HG03378 (cell line): ENCODE measurements at regions not wholly inside any gene's neighbourhood (a gene's known extent, or its start where the extent isn't known, plus 50 kb on each side); places are given as distances from the start of the nearest gene placed in this dataset.
"Not testable (repeated sequence)": the region's sequence is repeated elsewhere in the genome, so short reads cannot be mapped to it uniquely, and the experiment has no call there.

Source experiments
- ATAC-seq: cut with Tn5 transposase; IDR thresholded peaks from one replicate; pipeline ENCODE4 v1.9.1; 2021; ENCODE audit warnings: mild to moderate bottlenecking, moderate library complexity; ENCODE audit not compliant: unreplicated experiment

DNA sequence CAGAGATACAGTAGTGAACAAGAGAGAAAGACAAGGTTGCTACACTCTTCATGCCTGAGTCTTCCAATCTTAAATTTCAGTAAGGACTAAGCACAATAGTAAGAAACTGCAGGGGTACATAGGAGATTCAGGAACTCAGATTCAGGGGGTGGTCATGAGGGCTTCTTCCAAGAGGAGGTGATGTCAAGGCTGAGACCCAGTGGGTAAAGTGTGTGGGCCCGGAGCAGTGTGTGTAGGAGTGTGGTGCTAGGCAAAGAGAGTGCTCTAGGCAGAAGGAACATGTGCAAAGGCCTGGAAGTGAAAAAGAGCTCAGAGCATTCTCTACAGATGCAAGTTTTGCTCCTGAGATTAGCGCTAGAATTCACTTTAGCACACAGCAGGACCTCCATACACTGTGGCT is 102.9 kb upstream of the SPATA12 start:
- ATAC-seq, result no peak

DNA sequence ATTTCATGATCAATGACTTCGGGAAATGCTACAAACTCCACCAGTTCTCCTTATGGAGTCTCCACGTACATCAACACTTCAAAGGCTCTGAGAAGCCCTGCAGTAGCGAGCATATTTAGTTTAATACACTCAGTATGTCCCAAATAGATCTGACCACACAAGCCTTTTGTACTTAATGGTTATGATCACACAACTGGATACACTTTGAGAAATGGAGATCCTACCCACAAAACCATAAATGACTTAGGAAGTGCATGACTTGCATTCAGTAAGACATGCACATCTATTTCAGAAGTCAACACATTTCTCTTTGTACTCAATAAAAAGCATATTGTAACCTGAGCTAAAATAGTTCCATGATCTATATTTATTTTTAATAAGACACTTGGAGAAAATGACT is 103.6 kb upstream of the SPATA12 start:
- no peak for ATAC-seq

DNA sequence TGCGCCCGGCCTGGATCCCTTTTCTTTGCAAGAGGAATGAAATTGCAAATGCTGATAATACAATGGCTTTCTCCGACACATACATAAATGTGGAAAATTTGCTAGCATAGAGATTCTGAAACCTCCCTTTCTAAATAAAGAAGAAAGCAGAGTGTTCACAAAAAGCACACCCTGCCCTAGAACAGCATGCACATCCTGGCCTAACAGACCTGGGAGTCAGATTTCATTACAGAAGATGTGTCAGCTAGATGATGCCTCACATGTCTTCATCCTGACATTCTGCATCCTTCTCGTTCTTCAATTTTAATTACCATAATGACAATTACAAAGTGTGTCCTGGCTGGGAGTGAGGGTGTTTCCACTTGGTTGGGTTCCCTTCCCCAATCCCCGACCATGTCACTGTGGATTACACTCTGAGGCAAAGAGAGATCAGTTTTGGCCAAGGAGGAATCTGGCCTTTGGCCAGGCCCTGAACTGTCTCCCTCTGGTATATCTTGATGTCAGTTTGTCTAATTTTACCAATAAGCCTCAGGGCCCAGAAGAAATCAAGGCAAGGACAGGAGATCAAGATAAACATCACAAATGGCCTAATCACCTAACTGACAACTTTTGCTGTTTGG is 104.9 kb upstream of the SPATA12 start:
- ATAC-seq, result no peak

DNA sequence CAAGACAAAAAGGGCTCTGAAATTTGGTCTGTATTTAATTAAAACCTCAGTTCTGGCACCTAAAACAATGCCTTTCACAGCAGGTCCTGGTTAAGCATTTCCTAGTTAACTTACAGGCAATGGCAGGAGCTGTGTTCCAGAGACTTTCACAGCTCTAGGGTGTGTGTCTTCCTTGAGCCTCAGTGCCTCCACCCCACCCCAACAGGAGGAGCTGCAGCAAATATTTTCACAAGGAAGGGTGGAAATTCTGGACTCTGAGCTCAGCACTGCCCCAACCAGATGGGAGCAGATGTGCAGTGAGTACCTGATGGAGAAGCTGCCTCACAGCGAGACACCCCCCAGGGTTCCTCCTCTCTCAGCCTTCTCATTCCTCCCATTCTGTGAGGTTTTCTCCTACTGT is 106.3 kb upstream of the SPATA12 start:
- ATAC-seq, result no peak

DNA sequence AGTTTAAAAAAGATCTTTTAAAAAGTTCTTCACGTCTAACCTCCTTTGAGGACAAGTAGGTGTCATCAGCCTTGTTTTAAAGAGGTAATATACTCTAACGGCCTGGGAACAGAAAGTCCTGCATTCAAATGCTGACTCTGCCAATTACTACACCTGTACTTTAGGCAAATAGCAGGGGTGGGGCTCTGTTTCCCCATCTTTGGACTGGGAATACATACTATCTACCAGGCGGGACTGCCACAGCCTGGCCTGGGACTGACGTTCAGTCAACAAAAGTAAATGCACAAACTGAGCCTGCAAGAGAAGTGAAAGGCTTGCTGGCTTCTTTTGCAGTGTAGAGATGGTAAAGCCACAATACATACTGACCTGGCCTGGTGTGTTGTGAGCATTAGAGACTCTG is 107.6 kb upstream of the SPATA12 start:
- ATAC-seq, result no peak

DNA sequence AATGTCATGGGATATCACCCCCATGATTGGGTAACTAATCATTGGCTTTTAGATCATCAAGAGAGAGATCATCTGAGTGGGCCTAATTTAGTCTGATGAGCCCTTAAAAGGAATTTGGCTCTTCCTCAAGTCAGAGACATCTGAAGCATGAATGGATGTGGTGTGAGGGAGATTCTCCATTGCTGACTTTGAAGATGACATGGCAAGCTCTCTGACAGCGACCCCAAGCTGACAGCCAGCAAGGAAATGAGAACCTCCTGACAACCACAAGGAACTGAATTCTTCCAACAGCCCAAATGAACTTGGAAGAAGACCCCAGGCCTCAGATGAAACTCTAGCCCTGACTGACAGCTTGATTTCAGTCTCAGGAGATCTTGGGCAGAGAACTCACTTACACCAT is 108.4 kb upstream of the SPATA12 start:
- no peak for ATAC-seq

DNA sequence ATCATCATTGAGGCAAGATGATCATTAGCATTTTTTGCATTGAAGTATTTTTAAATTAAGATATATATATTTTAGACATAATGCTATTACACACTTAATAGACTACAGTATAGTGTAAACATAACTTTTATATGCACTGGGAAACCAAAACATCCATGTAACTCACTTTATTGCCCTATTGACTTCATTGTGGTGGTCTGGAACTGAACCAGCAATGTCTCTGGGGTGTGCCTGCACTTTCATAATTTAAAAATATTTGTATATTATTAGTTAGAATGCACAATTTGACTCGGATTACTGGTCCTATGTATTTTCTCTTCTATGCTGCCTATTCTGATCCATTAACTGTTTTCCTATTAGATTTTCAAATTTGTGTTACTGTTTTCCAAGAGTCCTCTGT is 109.1 kb upstream of the SPATA12 start:
- ATAC-seq, result no peak

DNA sequence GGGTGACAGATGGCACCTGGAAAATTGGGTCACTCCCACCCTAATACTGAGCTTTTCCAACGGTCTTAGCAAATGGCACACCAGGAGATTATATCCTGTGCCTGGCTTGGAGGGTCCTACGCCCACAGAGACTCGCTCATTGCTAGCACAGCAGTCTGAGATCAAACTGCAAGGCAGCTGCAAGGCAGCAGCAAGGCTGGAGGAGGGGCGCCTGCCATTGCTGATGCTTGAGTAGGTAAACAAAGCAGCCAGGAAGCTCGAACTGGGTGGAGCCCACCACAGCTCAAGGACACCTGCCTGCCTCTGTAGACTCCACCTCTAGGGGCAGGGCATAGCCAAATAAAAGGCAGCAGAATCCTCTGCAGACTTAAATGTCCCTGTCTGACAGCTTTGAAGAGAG is 115.1 kb upstream of the SPATA12 start:
- not testable (repeated sequence) for ATAC-seq

DNA sequence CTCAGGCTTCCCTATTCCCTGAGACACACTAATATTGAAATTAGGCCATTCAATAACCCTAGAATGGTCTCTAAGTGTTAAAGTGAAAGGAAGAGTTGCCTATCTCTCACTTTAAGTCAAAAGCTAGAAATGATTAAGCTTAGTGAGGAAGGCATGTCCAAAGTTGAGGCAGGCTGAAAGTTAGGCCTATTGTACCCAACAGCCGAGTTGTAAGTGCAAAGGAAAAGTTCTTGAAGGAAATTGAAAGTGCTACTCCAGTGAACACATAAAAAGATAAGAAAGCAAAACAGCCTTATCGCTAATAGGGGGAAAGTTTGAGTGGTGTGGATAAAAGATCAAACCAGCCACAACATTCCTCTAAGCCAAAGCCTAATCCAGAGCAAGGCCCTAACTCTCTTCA is 117.9 kb upstream of the SPATA12 start:
- no peak for ATAC-seq

DNA sequence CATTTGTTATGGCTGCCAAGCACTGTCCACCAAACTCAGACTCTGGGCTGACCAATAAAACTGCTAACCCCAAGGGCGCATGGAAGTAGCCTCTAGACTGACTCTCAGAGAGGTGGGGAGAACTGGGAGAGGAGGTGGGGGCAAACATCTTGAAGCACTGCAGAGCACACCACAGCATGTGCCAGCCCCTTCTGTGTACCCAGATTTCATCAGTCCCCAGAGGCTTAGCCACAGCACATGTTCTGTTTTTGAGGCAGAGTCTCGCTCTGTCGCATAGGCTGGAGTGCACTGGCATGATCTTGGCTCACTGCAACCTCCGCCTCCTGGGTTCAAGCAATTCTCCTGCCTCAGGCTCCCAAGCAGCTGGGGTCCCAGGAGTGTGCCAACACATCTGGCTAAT is 119.5 kb upstream of the SPATA12 start:
- ATAC-seq, result no peak

DNA sequence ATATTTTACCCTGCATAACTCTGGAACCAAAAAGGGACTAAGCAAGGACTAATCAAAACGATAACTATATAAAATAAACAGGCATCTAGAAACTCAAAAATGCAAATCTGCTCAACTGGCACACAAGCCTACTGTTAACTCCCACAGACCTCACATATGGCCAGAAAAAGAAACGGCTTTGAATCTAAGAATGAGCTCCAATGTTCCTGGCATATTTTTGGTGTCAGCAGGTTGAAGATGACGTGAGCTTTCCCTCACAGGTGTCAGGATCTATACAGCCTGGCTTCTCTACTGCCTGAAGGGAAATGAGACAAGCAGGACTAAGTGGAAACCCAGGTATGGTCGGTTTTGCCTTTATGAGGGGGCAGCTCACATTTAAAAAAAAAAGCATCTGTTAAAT is 120.1 kb upstream of the SPATA12 start:
- ATAC-seq, result no peak

DNA sequence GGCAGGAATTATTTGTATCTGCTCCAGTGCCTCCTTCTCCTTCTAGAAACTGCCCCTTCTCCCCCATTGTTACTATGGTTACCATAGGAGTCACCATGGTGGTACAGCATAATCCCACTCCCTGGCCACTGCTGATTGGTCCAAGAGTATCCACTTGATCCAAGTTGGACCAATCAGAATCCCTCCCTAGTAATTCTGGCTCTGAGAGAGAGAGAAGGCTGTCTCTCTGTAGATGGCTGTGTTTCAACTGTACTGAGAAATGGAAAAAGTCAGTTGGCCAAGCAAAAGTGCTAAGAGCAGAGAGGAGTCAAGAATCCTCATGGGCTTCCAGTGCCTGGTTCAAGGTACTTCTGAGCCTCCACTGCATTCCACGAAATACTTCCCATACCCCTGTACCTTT is 120.6 kb upstream of the SPATA12 start:
- no peak for ATAC-seq

DNA sequence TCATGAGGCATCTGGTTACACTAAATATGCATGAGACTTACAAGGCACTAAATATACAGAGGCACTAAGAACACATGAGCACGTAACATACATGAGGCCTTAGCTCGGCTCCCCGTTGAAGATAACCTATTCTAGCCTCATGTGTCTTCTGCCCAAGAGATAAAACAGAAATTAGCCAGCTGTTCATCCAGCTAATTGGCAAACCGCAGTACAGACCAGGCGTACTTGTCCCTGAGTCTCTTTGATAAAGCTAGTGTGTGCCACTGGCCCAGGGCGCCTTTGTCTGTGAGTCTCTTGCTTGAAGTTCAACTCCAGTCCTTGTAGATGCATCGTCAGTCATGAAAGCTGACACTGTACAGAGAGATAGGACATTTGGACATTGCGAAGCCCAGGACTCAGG is 121.9 kb upstream of the SPATA12 start:
- no peak for ATAC-seq

DNA sequence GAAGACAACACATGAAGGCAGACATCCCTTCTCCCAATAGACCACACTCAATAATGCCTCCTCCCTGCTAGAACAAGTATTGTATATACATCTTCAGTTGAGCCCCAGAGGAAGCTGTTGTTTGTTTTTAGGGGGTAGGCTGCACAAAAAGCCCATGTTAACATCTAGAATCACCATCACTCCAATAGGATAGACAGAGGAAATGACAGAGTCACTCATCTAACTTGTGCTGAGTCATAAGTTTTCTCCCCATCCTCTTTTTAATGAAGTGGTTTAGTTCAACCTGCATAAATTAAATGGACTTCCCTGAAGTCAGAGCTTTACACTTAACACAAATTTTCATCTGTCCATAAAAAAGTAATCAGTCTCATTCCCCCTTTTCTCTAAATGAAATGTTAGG is 122.9 kb upstream of the SPATA12 start:
- no peak for ATAC-seq

DNA sequence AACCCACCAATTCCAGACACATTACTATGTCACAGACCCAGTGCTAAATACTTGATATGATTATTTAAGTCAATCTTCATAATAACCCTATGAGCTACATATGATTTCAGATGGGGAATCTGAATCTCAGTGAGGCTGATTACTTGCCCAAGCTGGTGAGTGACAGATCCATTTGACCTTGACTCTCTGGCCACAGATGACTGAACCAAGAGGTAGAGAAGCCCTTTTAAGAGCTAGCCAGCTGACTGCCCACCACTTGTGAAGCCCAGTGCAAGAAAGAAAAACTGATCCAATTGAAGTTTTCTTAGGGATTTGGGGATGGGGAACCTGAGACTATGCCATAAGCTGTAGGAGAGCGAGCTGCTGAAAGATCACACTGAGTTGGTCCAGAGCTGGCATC is 124.7 kb upstream of the SPATA12 start:
- no peak for ATAC-seq

DNA sequence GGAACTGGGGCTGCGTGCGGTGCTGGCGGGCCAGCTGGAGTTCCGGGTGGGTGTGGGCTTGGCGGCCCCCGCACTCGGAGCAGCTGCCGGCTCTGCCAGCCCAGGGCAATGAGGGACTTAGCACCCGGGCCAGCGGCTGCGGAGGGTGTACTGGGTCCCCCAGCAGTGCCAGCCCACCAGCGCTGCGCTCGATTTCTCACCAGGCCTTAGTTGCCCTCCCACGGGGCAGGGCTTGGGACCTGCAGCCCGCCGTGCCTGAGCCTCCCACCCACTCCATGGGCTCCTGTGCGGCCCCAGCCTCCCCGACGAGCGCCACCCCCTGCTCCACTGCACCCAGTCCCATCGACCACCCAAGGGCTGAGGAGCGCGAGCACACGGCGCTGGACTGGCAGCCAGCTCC is 126.0 kb upstream of the SPATA12 start:
- not testable (repeated sequence) for ATAC-seq

DNA sequence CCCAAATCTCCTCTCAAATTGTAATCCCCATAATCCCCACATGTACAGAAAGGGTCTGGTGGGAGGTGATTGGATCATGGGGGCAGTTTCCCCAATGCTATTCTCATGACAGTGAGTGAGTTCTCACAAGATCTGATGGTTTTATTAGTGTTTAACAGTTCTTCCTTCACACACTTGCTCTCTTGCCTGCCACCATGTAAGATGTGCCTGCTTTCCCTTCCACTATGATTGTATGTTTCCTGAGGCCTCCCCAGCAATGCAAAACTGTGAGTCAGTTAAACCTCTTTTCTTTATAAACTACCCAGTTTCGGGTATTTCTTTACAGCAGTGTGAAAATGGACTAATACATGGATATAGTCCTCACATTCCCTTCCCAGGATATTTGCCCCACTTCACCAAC is 126.7 kb upstream of the SPATA12 start:
- no peak for ATAC-seq

DNA sequence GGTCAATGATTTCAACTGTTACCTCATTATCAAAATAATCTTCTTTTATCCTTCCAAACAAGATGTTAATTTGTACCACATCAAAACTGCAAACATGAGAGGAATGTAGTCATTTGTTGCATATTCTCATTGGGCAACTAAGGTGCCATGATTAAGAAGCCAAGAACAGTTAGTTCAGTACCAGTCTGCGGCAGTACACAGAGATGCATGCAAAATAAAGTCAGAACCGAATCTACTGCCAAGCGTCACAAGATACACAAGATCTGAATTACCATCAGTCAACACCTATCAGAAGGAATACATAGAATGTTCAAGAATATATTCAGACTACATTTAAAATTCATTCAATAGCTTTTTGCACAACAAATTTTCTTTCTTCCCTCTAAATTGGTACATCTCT is 127.6 kb upstream of the SPATA12 start:
- ATAC-seq, result no peak

DNA sequence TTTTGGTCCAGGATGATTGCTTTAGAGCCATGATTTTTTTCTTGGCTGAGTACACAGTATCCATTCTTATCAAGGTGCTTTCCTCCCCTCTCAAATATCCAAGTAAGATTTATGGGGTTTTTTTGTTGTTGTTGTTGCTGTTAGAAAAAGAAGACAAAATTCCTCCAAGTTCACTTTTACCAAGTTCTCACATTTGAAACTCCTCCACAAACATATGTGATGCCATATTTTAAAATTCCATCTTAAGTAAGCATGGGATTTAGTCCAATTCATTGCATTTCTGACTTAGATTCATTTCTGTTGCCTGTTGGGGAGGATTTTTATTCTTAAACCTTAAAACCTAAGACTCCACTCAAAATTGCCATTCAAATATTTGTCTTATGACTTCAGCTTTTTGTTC is 128.6 kb upstream of the SPATA12 start:
- no peak for ATAC-seq

DNA sequence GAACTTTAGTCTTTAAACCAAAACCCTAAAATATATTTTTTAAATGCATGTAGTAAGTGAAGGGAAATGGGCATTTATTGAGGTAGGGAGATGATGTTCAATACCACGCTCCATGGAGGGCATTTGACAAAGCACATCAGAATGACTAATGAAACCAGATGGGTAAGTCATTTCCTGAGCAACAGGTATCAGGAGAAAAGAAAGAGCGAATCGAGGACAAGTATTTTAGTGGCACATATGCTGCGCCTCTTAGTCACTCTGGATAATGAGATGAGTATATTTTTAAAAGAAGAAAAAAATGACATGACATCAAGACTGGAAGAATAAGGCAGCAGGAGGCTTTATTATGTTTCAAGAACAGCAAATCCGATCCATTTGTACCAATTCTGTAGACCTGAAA is 129.0 kb upstream of the ARHGEF3 start:
- ATAC-seq, result no peak

DNA sequence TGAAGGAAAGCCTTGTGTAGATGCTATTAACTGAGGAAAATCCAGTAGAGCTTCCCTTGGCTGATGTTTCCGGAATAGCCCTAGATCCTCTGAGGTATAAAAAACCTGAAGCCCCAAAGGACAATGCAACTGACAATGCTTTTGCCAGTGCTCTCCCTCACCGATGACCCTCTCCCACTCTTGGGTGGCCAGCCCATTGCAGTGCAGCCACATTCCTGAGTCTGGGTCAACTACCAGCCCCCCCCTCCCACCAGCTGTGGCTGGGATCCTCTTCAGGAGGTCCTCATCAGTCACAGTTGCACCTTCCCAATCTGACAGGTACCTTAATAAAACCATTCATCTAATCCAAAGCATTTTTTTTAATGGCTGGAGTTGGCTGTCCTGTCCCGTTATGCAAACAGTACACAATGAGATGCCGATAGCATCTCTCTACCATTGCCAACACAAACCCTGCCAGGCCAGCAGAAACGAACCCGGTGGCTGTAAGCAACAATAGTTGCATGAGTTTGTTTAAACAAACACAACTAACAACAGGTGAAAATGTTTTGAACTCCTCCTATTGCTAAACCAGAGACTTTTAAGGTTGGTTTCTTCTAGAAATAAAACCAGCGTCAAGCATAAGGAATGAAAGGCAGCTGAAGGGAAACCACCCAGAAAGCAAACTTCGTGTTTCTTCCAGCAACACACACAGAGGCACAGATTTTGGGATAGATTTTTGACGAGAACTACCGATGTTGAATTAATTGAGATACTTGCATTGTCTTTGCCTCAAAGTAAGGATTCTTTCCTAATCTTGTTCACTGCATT is 128.3 kb upstream of the ARHGEF3 start:
- no peak for ATAC-seq

DNA sequence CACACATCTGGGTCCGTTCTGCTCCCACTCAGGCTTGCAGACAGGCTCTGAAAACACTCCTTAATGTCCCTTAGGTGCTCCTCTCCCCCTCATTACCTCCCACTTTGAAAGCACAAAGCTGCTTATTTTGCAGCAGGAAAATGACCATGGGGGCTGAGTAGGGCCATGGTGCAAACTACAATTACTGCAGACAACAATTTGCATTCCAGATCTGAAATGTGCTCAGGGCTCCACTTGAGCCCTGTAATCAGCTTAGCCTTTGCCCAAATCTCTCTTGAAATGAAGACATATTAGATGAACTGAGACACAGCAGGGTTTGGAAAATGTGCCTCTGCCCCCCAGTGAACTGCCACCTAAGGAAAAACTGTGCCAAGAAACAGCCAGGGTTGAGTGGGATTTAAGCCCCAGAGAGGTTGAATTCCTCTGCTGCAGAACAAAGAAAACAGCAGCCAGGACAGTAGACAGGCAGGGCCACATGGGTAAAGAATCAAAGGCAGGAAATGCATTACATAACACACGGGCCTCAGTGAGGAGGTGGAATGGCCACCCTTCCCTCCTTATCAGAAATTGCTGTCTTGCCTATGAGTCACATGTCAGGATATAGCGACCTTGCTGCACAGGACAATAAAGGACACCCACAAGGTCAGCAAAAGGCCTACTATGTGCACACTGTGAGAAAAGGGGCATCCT is 126.8 kb upstream of the ARHGEF3 start:
- ATAC-seq, result no peak
